Neural progenitor cell (in vitro differentiated cells): ENCODE measurements at regions not wholly inside any gene's neighbourhood (a gene's known extent, or its start where the extent isn't known, plus 50 kb on each side); places are given as distances from the start of the nearest gene placed in this dataset.
A peak's percentile ranks its signal among the peaks of the same experiment; 100 is the strongest.

ENCODE experiments used
- DNase-seq: peaks from one replicate; pipeline ENCODE4 v3.0.0-alpha.2; 2016; ENCODE audit warnings: low spot score
- H2AFZ ChIP-seq: fragments of 200-600 bp; sonication (generic); replicated peaks from 2 replicates; pipeline ENCODE4 v1.6.1; 2016; ENCODE audit warnings: antibody characterized with exemption
- H3F3A ChIP-seq: fragments of 200-600 bp; sonication (generic); 2 replicates; pipeline ENCODE4 v1.6.1; 2016; ENCODE audit warnings: antibody characterized with exemption, low read depth
- H3K27ac ChIP-seq: fragments of 200-600 bp; sonication (generic); 2 replicates; pipeline ENCODE4 v1.5.1; 2016; ENCODE audit warnings: mild to moderate bottlenecking
- H3K27me3 ChIP-seq: fragments of 200-600 bp; sonication (generic); 2 replicates; pipeline ENCODE4 v1.6.1; 2016; ENCODE audit warnings: mild to moderate bottlenecking, moderate library complexity
- H3K36me3 ChIP-seq: fragments of 200-600 bp; sonication (generic); 2 replicates; pipeline ENCODE4 v1.5.1; 2016
- H3K4me1 ChIP-seq: fragments of 200-600 bp; sonication (generic); 2 replicates; pipeline ENCODE4 v1.6.1; 2016; ENCODE audit warnings: mixed run types
- H3K4me2 ChIP-seq: fragments of 200-600 bp; sonication (generic); 2 replicates; pipeline ENCODE4 v1.6.1; 2016
- H3K4me3 ChIP-seq: fragments of 200-600 bp; sonication (generic); 2 replicates; pipeline ENCODE4 v1.5.1; 2016
- H3K79me2 ChIP-seq: fragments of 200-600 bp; sonication (generic); 2 replicates; pipeline ENCODE4 v1.6.1; 2016; ENCODE audit warnings: low read depth
- H3K9ac ChIP-seq: fragments of 200-600 bp; sonication (generic); 2 replicates; pipeline ENCODE4 v1.6.1; 2016
- H3K9me3 ChIP-seq: fragments of 200-600 bp; sonication (generic); 2 replicates; pipeline ENCODE4 v1.5.1; 2016; ENCODE audit warnings: low read depth
- H4K20me1 ChIP-seq: fragments of 200-600 bp; sonication (generic); 2 replicates; pipeline ENCODE4 v1.6.1; 2016; ENCODE audit warnings: low read depth
- H3K27ac Mint-ChIP-seq: 3 replicates; pipeline ENCODE4 v1.8.0; 2021; ENCODE audit warnings: mixed read lengths
- H3K27me3 Mint-ChIP-seq: 2 replicates; pipeline ENCODE4 v1.8.0; 2022; ENCODE audit warnings: low read depth, mild to moderate bottlenecking, inconsistent platforms, moderate library complexity, mixed read lengths; ENCODE audit not compliant: insufficient read depth
- H3K36me3 Mint-ChIP-seq: 3 replicates; pipeline ENCODE4 v1.8.0; 2021; ENCODE audit warnings: mixed read lengths
- H3K4me1 Mint-ChIP-seq: 3 replicates; pipeline ENCODE4 v1.8.0; 2021; ENCODE audit warnings: mixed read lengths
- H3K4me3 Mint-ChIP-seq: 3 replicates; pipeline ENCODE4 v1.8.0; 2021; ENCODE audit warnings: mild to moderate bottlenecking, moderate library complexity, mixed read lengths
- H3K9me3 Mint-ChIP-seq: 3 replicates; pipeline ENCODE4 v1.8.0; 2020; ENCODE audit warnings: mixed read lengths
- CTCF ChIP-seq: fragments of 200-600 bp; sonication (generic); IDR thresholded peaks from 2 replicates; pipeline ENCODE4 v1.5.1; 2017; ENCODE audit warnings: antibody characterized with exemption, mild to moderate bottlenecking
- EZH2 ChIP-seq: fragments of 200-600 bp; sonication (generic); IDR thresholded peaks from 2 replicates; pipeline ENCODE4 v1.6.1; 2017; ENCODE audit warnings: antibody characterized with exemption, mild to moderate bottlenecking, moderate library complexity
- EZH2phosphoT487 ChIP-seq: fragments of 200-600 bp; sonication (generic); IDR thresholded peaks from 2 replicates; pipeline ENCODE4 v1.6.1; 2017; ENCODE audit warnings: antibody characterized with exemption

- Histone ChIP-seq H3K27ac (no peak overlapping the region), H3K79me2 (no peaks in the 10 kb centered on the region), H3F3A (peaks cover 8% of the 10 kb centered on the region), H4K20me1 (no peaks in the 10 kb centered on the region), H2AFZ (no peak overlapping the region), H3K9ac (no peak overlapping the region), H3K36me3 (no peaks in the 10 kb centered on the region), H3K27me3 (no peaks in the 10 kb centered on the region), H3K4me2 (no peak overlapping the region), H3K4me3 (no peak overlapping the region), H3K9me3 (no peaks in the 10 kb centered on the region), H3K4me1 (peaks cover 48% of the 10 kb centered on the region)
- peaks cover 1% of the 10 kb centered on the region for H3K36me3 Mint-ChIP-seq
- H3K9me3 Mint-ChIP-seq = no peaks in the 10 kb centered on the region
- no peak for TF ChIP-seq EZH2phosphoT487
- TF ChIP-seq CTCF = no peak
- no peak for TF ChIP-seq EZH2
- no peak for DNase-seq
- peaks cover 7% of the 10 kb centered on the region for H3K27me3 Mint-ChIP-seq
- peaks cover 76% of the 10 kb centered on the region for H3K4me1 Mint-ChIP-seq
- H3K27ac Mint-ChIP-seq = no peak overlapping the region
- H3K4me3 Mint-ChIP-seq = no peak overlapping the region
Measured at GRCh38 chr18:78245451-78245850, 734.2 kb upstream of the SALL3 start.

DNA sequence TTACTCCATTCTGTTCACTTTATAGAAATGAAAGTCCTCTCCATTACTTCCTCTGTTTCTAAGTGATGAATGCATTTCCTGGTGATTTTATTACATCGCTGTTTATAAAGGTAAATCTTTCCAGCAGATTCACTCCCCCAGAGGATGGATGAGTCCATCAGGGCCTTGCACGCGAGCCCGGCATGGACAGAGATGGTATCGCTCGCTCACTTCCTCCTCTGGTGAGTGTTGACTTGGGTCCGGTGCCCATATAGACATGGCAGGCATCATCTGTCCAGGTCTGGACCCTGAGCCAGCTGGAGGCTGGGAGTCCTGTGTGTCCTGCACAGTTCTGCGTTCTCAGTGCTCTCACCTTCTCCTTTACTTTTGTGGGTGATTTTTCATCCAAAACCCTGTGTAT lies 733.6 kb upstream of the SALL3 start:
- no peak for DNase-seq
- Histone ChIP-seq H3F3A (peaks cover 7% of the 10 kb centered on the region), H3K4me2 (no peak overlapping the region), H3K27me3 (no peaks in the 10 kb centered on the region), H3K79me2 (no peaks in the 10 kb centered on the region), H3K9me3 (no peaks in the 10 kb centered on the region), H3K9ac (no peak overlapping the region), H3K27ac (no peak overlapping the region), H3K4me1 (peaks cover 42% of the 10 kb centered on the region), H3K4me3 (no peak overlapping the region), H4K20me1 (no peaks in the 10 kb centered on the region), H3K36me3 (no peaks in the 10 kb centered on the region), H2AFZ (no peak overlapping the region)
- H3K27me3 Mint-ChIP-seq = peaks cover 7% of the 10 kb centered on the region
- H3K27ac Mint-ChIP-seq = no peak overlapping the region
- peaks cover 1% of the 10 kb centered on the region for H3K36me3 Mint-ChIP-seq
- H3K9me3 Mint-ChIP-seq = no peaks in the 10 kb centered on the region
- no peak for TF ChIP-seq EZH2
- TF ChIP-seq EZH2phosphoT487 = no peak
- no peak for TF ChIP-seq CTCF
- peaks cover 74% of the 10 kb centered on the region for H3K4me1 Mint-ChIP-seq
- H3K4me3 Mint-ChIP-seq = peak overlapping the region; percentile 9

- peaks cover 1% of the 10 kb centered on the region for H3K36me3 Mint-ChIP-seq
- Histone ChIP-seq H3K4me2 (no peak overlapping the region), H3K79me2 (no peaks in the 10 kb centered on the region), H3K27me3 (no peaks in the 10 kb centered on the region), H3K4me1 (peaks cover 37% of the 10 kb centered on the region), H3K27ac (no peak overlapping the region), H3K9me3 (no peaks in the 10 kb centered on the region), H3K9ac (no peak overlapping the region), H3K36me3 (no peaks in the 10 kb centered on the region), H2AFZ (no peak overlapping the region), H3K4me3 (no peak overlapping the region), H3F3A (peaks cover 2% of the 10 kb centered on the region), H4K20me1 (no peaks in the 10 kb centered on the region)
- no peak for TF ChIP-seq EZH2
- TF ChIP-seq CTCF = no peak
- TF ChIP-seq EZH2phosphoT487 = no peak
- peaks cover 7% of the 10 kb centered on the region for H3K27me3 Mint-ChIP-seq
- no peak for DNase-seq
- H3K27ac Mint-ChIP-seq = peak overlapping the region; percentile 43
- H3K4me3 Mint-ChIP-seq = peak overlapping the region; percentile 9
- H3K9me3 Mint-ChIP-seq = no peaks in the 10 kb centered on the region
- peaks cover 68% of the 10 kb centered on the region for H3K4me1 Mint-ChIP-seq
Measured at GRCh38 chr18:78246588-78246987, 733.0 kb upstream of the SALL3 start.
